HG03439 (cell line): ENCODE measurements at regions not wholly inside any gene's neighbourhood (a gene's known extent, or its start where the extent isn't known, plus 50 kb on each side); places are given as distances from the start of the nearest gene placed in this dataset.

Experiments
- ATAC-seq: cut with Tn5 transposase; IDR thresholded peaks from one replicate; pipeline ENCODE4 v1.9.1; 2021; ENCODE audit warnings: mild to moderate bottlenecking, moderate library complexity; ENCODE audit not compliant: unreplicated experiment

GRCh38 chr1:199665371-199665770, 362.1 kb upstream of the NR5A2 start:
- ATAC-seq, result no peak

GRCh38 chr1:199667089-199667488, 360.4 kb upstream of the NR5A2 start:
- no peak for ATAC-seq

- ATAC-seq, result no peak
Observed at GRCh38 chr1:199669916-199670315, 357.6 kb upstream of the NR5A2 start.

GRCh38 chr1:199671684-199672083, 355.8 kb upstream of the NR5A2 start:
- ATAC-seq, result no peak

- ATAC-seq, result no peak
Observed at GRCh38 chr1:199675937-199676336, 351.6 kb upstream of the NR5A2 start.

- ATAC-seq, result no peak
Observed at GRCh38 chr1:199678771-199679170, 348.7 kb upstream of the NR5A2 start.

DNA sequence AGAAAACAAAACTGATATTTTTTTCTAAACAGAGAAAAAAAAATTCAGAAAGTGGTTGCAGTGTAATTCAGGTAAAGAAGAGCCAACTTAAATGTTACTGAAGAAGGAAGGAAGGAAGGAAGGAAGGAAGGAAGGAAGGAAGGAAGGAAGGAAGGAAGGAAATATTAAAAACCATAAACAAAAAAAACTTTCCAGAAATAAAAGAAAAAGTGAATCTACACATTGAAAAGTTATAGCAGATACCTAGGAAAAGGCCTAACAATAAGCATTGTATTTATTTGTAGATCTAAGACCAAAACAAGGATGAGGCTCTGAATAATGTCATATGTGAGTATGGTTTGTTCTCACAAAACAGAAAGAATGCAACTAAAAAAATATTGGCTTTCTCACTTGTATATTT, 345.4 kb upstream of the NR5A2 start:
- ATAC-seq, result no peak

GRCh38 chr1:199684686-199685273, 342.7 kb upstream of the NR5A2 start:
- ATAC-seq, result peak; percentile 84

- no peak for ATAC-seq
Observed at GRCh38 chr1:199685369-199685768, 342.1 kb upstream of the NR5A2 start.

- no peak for ATAC-seq
Observed at GRCh38 chr1:199687321-199687720, 340.2 kb upstream of the NR5A2 start.

GRCh38 chr1:199688133-199688676, 339.3 kb upstream of the NR5A2 start:
- no peak for ATAC-seq

DNA sequence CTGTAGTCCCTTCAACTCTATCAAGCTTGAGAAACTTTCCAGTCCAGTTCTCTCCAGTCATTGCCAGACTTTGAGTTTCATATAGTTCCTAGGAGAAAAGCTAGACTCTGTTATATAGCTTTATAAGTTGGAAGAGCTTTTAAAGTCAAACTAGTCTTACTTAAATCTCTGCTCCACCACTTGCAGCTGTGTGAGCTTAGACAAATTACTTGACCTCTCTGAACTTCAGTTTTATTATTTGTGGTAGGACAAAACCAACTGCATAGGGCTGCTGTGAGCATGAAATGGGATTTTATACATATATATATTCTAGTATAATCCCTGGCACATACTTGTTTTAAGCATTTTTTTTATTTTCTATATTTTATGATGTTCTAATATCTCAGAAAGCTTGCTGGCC, 338.7 kb upstream of the NR5A2 start:
- ATAC-seq, result no peak

DNA sequence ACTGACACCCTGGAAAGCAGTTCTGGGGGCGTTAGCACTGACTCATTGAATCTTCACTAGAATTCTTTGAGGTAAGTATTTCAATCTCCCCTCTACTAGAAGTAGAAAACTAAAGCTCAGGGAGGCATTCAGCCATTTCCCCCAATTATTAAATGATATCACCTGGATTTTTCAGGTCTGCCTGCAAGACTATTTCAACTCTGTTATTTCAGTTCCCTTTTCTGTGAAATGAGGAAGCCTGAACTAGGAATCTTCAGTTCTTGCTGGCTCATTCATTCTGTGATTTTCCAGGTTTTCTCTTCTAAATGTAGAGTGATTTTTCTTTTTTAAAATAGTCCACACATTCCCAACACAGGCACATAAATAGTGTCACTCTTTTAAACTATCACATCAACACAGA, 337.0 kb upstream of the NR5A2 start:
- ATAC-seq, result no peak

GRCh38 chr1:199691540-199691939, 336.0 kb upstream of the NR5A2 start:
- ATAC-seq, result no peak

- no peak for ATAC-seq
Observed at GRCh38 chr1:199693724-199694123, 333.8 kb upstream of the NR5A2 start.

GRCh38 chr1:199696225-199696624, 331.3 kb upstream of the NR5A2 start:
- ATAC-seq, result no peak

DNA sequence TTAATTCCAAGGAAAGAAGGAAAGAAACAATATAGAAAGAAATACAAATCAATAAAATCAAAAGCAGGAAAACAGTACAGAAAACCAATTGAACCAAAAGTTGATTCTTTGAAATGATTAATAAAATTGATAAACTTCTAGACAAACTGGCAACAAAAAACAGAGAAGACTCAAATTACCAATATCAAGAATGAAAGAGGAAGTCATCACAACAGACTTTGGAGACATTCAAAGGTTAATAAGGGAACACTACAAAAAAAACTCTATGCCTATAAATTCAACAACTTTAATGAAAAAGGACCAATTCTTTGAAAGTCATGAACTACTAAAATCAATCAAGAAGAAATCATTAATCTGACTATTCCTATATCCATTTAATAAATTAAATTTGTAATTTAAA, 329.3 kb upstream of the NR5A2 start:
- no peak for ATAC-seq

DNA sequence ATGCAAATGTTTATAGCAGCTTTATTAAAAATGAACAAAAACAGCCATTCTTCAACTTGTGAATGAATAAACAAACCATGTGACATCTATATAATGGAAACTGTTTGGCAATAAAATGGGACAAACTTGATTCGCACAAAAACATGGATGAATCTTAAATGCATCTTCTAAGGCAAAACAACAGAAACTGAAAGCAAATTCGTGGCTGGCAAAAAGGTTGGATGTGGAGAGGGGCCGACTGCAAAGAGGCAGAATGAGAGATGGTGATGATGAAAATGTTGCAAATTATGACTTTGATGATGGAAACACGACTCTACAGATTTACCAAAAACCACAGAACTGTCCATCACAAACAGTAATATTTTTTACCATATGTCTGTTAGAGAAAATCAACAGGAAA, 327.0 kb upstream of the NR5A2 start:
- ATAC-seq, result no peak

DNA sequence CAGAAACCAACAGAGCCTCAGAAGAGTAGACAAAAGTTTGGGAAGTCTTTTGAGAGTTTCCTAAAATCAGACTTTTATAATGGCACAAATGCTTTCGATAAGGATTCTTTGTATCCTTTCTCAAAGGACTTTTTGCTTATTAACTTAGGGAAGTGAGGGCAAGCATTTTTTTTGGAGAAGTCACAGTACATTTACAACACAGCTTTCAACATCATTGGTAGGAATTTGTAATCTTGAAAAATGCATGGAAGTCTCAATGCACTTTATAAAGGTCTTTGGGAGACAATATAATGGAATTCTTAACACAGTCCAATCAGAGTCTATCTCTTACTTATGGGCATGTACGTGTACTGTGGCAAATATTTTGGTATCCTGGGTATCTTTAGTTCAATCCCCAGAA, 325.8 kb upstream of the NR5A2 start:
- ATAC-seq, result no peak

DNA sequence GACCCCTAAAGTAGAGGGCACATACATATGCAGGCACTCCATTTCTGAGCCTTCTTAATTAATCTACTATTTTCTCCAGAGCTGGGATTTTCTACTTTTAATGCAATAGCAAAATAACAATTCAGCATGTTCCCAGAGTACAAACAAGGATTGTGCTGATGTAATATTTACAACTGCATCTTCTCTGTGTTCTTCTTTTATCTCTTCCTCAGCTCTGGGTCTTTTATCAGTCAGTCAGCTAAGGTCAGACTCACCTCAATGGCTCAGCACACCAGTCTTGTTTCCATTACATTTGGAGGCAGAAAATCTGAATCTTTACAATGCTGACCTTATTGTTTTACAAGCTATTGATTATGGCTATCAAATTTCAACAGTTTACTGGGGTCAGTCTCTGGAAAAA, 323.3 kb upstream of the NR5A2 start:
- ATAC-seq, result no peak

GRCh38 chr1:199705825-199706224, 321.7 kb upstream of the NR5A2 start:
- no peak for ATAC-seq

DNA sequence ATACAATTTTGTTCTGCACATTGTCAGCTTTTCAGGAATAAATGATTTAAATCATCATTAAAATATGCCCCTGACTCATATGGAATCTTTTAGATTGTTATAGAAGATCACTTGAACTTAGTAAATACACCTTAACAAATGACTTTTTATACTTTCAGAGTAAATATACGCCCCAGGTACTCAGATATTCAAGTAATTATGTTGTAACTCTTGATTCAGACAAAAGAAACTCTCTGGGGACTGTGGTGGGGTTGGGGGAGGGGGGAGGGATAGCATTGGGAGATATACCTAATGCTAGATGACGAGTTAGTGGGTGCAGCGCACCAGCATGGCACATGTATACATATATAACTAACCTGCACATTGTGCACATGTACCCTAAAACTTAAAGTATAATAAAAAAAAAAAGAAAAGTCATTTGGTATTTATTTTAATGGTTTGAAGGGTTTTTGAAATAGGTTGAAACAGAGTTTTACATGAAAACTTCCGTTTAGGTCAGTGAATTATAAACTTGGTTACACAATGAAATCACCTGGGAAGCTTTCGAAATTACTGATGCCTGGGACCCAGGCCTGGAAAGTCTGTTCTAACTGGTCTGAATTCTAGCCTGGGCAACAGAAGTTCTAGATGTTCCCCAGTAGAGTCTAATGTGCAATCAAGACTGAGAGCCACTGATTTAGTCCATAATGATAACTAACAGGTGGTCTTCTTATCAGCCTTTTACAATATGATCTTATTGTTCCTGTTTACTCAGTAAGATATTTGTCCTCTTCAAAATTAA, 320.5 kb upstream of the NR5A2 start:
- ATAC-seq, result no peak
